Adipose tissue (tissue), 3 donors: ENCODE measurements at regions not wholly inside any gene's neighbourhood (a gene's known extent, or its start where the extent isn't known, plus 50 kb on each side); places are given as distances from the start of the nearest gene placed in this dataset.
"Not testable (repeated sequence)": the region's sequence is repeated elsewhere in the genome, so short reads cannot be mapped to it uniquely, and the experiment has no call there.

Source experiments
- H3K27ac ChIP-seq: one replicate; pipeline ENCODE4 v1.5.1; 2013; ENCODE audit warnings: low read depth, low read length
- WGBS, 3 donors: extraction: QIAGEN DNeasy Blood & Tissue Kit; methylation state at CpG; one replicate each; pipeline ENCODE4 v1.1.7; 2013; 5-methylcytosine and 5-hydroxymethylcytosine counted together
- donor health status: healthy with polysubstance abuse.
- donor health status: Bipolar disorder and iron deficiency.
- donor health status: healthy.

DNA sequence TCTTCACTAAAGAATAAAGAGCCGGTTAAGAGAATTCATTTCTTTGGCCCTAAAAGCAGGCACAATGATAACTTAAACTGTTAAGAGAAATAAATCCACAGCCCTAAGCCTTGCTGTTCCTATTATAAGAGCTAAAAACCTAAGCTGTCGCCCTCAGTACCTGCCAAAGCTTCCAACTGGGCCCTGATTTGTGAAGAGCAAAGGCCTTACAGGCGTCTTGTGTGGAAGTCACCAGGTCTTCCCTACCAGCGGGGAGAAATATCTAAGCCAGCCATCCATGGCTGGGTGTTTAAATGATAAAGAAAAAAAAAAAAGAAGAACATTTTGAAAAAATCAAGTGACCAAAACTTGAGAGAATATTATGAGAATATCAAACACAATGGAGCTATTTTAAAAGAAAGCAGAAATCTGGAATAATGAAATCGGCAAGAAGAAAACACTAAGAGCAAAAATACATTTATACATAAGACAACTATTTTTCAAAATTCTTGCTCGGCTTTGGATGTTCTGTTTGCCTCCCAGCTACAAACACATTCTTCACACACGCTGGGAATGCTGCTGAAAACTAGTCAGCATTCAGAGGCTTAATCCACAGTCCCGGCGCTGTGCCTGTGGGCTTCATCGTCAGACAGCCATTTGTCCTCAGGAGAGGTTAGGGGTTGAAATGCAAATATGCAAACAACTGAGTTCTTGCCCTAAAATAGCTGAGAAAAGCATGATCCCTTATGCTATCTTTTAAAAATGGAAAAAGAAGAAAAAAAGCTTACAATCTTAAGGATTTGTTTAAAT, 89.8 kb upstream of the LSM14A start:
- no peak overlapping the region for H3K27ac ChIP-seq
- WGBS, 3 donors, result 54 to 58% (median 54%) methylated on average over 10 of the region's 10 CpGs

DNA sequence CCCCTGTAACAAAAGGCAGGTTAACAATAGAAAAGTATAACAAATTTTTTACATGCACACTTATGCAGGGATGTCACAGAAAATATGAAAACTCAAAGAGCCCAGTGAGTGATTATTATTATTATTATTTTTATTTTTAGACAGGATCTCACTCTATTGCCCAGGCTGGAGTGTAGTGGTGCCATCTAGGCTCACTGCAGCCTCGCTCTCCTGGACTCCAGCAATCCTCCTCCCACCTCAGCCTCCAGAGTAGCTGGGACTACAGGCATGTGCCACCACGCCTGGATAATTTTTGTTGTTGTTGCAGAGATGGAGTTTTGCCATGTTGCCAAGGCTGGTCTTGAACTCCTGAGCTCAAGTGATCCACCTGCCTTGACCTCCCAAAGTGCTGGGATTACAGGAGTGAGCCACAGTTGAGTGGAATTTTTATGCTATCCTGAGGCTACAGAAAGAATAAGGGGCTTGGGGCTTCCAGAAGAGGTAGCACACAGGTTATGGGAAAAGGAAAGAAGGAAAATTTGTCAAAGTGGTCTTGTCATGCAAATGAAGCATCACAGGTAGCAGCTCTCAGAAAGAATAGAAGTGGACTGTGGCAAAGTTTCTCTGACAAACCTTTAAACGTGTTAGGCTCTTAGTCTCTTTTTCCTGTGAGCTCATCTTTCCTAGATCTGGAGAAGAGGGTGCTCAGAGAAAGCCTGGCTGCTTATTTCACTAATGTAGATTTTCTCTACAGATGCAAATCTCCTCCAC, 87.7 kb upstream of the LSM14A start:
- 47 to 51% (median 50%) methylated on average over 3 of the region's 3 CpGs for WGBS, 3 donors
- no peak overlapping the region for H3K27ac ChIP-seq

DNA sequence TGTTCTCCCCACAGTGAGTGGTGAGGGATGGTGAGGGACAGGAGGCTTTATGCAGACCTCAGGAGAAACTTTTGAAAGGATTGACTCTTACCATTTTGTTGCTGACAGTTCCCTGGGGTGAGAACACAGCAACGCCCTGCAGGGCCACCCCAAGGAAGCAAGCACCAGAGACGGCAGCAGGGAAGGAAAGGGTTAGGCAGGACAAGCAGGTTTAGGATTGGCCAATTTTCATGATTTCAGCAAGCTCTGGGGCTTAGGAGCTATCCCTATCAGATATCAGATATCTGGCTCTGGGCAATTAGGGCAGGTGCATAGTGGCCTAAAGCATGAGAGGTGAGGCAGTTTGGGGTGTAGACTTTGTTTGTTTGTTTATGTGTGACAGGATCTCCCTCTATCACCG, 87.0 kb upstream of the LSM14A start:
- WGBS, 3 donors, result 37 to 50% (median 42%) methylated on average over 3 of the region's 3 CpGs
- H3K27ac ChIP-seq, result no peak overlapping the region

DNA sequence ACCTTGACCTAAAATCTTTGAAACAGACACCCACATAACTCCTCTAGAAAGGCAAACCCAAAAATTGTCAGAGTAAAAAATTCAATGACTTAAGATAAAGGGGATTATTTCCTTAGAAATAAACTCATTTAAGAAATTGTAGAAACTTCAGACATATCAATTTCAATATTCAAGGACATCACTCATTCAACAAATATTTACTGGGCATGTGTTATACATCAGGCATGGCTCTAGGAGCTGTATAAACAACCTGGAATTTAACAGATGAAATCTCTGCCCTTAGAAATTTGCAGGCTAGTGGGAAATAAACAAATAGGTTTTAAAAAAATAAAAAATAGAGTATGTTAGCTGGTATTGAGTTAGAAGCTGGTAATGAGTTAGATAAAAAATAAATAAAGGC, 84.0 kb upstream of the LSM14A start:
- no peak overlapping the region for H3K27ac ChIP-seq

DNA sequence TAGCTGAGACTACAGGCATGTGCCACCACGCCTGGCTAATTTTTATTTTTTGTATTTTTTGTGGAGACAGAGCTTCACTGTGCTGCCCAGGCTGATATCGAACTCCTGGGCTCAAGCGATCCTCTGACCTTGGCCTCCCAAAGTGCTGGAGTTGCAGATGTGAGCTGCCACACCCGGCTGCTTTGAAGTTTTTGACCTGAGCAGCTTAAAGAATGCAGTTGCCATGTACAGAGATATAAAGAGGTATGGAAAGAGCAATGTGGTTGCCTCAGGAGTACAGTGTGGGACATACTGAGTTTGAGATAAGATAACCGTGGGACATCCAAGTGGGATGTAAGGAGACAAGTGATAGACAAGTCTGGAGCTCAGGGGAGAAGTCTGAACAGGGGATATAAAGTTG, 82.7 kb upstream of the LSM14A start:
- 78 to 83% (median 81%) methylated on average over 5 of the region's 5 CpGs for WGBS, 3 donors

DNA sequence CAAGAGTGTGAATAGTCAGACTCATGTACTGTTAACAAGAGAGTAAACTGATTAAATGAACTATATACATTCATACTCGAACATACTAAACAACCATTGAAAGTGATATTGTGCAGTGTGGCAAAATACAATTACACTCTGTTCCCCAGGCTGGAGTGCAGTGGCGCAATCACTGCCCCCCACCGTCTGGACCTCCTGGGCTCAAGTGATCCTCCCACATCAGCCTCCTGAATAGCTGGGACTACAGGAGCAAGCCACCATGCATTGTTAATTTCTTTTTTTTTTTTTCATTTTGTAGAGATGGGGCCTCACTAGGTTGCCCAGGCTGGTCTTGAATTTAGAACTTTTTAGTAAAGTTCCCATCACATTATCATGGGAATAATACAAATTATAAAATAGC, 77.3 kb upstream of the LSM14A start:
- no peak overlapping the region for H3K27ac ChIP-seq
- WGBS, 3 donors, result 69 to 76% (median 73%) methylated on average over 3 of the region's 3 CpGs

More for the DNA sequence above, 82.7 kb upstream of the LSM14A start:
- no peak overlapping the region for H3K27ac ChIP-seq

DNA sequence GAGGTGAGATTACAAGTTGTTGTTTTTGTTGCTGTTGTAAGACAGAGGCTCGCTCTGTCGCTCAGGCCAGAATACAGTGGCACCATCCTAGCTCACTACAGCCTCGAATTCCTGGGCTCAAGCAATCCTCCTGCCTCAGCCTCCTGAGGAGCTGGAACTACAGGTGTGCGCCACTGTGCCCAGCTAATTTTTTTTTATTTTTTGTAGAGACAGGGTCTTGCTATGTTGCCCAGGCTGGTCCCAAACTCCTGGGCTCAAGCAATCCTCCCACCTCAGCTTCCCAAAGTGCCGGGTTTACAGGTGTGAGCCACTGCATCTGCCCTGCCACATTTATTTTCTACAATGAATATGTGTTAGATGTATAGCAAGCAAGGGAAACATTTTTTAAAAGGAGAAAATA, 76.9 kb upstream of the LSM14A start:
- WGBS, 3 donors, result 89 to 95% (median 93%) methylated on average over 5 of the region's 5 CpGs
- H3K27ac ChIP-seq, result not testable (repeated sequence)

DNA sequence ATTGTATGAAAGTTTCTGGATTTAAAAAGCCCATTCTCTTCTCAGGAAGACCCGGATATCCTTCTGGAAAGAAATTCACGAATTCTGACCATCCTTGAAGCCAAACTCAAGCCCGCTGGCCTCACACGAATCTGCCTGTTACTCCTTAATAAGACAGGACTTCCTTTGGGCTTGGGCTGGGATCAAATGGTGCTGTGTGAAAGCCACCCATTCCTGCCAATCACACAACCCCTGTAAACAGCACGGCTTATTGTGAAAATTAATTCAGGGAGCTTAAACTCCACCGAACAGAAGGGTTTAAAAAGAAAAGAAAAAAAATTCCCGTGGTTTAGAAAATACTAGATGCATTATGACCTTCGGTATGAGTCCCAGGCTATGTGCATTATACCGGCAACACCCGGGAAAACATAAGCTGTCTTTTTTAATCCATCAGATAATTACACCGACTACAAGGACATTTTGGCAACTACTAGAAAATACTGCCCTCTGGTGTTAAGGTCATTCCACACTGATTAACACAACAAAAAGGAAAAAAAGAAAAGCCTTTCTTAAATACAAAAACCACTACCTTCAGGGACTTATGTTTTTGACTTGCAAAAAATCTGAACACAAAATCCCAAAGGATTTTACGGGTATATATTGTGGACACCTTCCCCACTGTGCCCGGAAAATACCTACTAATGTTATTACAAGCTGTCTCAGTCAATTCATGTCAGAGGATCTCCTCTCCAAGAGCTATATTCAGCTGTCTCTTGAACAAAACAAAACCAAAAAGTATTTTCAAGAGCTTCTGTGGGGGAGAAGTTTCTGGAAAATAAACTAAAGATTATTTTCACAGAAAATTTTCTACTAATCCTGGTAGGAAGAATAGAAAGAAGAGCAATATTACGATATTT, 76.0 kb upstream of the LSM14A start:
- WGBS, 3 donors, result 24 to 26% (median 25%) methylated on average over 14 of the region's 14 CpGs
- H3K27ac ChIP-seq, result no peak overlapping the region

DNA sequence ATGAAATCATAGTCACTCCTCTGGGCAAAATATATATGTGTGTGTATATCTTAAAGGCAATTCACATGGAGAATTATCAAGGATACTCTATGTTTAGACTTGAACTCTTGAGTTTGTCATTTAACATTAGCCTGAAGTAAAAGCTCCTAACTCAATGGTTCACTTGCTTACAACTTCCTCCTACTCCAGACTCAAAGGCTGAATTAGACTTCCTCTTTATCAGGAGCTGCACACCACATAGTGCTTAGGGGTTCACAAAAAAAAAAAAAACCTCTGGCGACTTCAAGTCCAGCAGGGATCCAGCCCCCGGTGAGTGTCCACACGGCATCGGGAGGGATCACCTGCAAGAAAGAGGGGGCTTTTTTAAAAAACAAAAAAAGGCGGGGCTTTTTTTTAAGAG, 68.2 kb upstream of the LSM14A start:
- no peak overlapping the region for H3K27ac ChIP-seq

DNA sequence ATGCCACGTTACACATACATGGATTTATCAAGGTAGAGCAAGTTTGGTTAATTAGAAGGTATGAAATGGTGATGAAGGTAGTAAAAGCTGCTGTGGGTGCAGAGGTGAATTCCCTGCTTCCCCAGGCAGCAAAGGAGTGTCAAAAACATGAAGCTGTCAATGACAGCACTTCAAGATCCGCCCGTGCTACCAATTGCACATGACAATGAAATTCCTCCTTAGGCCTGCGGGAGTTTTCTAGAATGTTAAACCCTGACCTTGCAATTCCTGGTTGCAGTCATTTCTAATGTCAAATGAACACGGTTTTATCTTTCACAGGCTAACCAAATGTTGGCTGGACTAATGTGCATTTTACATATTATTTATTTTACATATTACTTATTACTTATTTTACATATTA, 67.7 kb upstream of the LSM14A start:
- 30 to 45% (median 45%) methylated on average over 5 of the region's 5 CpGs for WGBS, 3 donors
- no peak overlapping the region for H3K27ac ChIP-seq

More for the DNA sequence above, 68.2 kb upstream of the LSM14A start:
- WGBS, 3 donors, result 34 to 58% (median 45%) methylated on average over 5 of the region's 5 CpGs

DNA sequence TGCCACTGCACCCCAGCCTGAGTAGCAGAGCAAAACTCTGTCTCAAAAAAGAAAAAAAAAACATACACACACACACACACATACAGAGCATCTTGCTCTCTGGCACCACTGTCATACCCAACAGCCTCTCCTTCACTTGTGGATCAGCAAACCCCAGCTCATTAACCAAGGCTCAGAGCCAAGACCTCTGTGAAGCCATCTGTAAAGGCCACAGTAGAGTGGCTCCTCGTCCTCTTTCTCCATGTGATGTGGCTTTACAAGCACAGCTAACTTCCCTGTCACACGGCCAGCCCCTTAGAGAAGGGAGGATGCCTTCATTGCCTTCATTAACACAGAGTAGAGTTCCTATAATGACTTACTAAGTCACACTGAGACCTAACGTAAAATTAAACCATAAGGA, 62.7 kb upstream of the LSM14A start:
- WGBS, 3 donors, result 35 to 42% (median 37%) methylated on average over 3 of the region's 3 CpGs
- H3K27ac ChIP-seq, result no peak overlapping the region

DNA sequence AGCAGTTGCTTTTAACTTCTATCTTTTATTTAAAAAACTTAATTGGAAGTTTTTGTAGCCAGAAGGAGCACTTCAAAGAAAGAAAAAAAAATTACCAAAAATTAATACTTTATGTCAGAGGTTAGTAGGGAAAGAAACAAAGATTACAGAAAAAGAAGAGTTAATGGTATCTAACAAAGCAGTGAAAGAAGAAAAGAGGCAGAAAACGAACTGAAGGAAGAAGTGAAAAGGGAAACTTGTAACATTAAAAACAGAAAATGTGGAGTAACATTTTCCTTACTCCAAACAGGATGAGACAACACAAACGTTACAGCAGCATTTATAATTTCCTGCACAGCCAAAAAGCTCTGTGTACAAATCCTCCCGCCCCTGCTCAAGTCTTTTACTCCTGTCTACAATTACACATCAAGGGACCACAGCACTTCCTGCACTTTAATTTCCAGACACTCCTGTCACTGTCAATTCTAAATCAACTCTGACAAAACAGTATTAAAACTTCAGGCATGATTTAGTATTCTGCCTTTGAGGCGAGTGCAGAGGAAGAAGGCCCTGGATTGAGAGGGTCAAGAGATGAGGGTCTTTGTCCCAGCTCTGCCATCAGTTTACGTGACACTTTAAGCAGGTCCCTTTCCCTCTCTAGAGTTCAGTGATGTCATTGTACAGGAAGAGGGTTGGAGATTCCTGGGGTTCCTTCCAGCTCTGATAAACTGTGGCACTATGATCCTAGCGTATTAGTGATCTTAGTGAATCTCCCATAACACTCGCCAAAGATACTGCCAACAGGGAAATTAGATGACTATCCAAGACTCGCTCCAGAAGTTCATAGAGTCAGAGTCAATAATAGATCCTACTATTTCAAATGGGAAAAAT, 53.2 kb upstream of the LSM14A start:
- WGBS, 3 donors, result 43 to 64% (median 43%) methylated on average over 8 of the region's 8 CpGs
- no peak overlapping the region for H3K27ac ChIP-seq

DNA sequence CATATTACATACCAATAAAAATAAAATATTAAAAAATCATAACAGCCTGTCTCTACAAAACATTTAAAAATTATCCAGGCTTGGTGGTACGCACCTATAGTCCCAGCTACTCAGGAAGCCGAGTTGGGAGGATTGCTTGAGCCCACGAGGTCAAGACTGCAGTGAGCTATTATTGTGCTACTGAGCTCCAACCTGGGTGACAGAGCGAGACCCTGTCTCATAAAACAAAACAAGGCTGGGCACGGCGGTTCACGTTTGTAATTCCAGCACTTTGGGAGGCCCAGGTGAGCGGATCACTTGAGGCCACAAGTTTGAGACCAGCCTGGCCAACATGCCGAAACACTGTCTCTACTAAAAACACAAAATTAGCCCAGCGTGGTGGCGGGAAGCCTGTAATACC, 52.2 kb upstream of the LSM14A start:
- 78 to 89% (median 87%) methylated on average over 11 of the region's 11 CpGs for WGBS, 3 donors

DNA sequence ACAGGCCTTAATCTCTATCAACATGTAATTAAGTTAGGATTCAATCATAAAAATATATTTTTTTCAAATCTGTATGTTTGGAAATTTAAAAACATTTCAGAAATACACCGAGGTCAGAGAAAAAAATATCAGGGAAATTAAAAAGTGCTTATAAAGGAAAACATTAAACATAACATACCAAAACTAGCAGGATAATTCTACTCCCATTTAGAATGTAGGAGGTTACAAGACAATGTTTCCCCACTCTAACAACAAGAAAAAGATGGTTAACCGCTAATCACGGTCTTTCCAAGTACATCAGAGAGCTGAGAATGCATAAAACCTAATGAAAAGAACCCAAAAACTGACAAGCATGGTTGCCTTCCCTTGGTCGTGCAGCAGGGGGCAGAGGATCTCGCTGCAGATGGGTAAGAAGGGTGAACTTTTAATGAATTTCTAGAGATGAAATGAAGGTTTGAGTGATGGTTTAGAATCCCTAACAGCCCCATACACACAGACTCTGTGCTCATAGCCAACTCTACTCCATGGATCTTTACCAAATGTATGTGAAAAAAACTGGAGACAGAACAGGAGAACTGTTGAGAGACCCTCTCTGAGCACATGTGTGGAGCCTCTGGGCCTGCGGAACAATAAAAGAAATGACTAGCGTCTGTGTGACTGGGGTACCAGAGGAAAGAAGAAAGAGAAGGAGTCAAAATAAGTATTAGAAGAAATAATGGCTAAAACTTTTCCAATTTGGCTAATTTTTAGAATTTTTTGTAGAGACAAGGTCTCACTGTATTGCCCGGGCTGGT, 51.3 kb upstream of the LSM14A start:
- H3K27ac ChIP-seq, result no peak overlapping the region
- WGBS, 3 donors, result 58 to 68% (median 65%) methylated on average over 8 of the region's 8 CpGs

More for the DNA sequence above, 52.2 kb upstream of the LSM14A start:
- H3K27ac ChIP-seq, result no peak overlapping the region
